ENCODE measurements at regions not wholly inside any gene's neighbourhood (a gene's known extent, or its start where the extent isn't known, plus 50 kb on each side); places are given as distances from the start of the nearest gene placed in this dataset.

DNA sequence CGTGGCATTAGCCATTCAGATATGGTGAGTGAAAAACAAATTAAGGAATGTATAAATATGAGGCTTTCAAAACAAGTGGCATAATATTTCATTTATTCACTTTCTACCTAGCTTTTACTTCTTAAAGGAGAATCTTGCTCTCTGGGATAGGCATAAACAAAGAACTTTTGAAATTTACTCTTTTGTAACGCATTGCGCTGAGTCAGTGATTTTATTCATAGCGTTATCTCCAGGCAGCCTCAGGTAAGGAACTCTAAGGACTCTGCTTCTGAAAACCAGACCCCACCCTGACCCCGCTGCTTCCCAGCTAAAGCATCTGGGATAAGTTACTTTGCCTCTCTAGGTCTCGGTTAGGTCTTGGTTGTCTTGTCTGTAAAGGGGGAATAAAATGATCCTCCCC lies 234.7 kb downstream of the MYLK4 start:
- TF ChIP-seq, protein P1, sequence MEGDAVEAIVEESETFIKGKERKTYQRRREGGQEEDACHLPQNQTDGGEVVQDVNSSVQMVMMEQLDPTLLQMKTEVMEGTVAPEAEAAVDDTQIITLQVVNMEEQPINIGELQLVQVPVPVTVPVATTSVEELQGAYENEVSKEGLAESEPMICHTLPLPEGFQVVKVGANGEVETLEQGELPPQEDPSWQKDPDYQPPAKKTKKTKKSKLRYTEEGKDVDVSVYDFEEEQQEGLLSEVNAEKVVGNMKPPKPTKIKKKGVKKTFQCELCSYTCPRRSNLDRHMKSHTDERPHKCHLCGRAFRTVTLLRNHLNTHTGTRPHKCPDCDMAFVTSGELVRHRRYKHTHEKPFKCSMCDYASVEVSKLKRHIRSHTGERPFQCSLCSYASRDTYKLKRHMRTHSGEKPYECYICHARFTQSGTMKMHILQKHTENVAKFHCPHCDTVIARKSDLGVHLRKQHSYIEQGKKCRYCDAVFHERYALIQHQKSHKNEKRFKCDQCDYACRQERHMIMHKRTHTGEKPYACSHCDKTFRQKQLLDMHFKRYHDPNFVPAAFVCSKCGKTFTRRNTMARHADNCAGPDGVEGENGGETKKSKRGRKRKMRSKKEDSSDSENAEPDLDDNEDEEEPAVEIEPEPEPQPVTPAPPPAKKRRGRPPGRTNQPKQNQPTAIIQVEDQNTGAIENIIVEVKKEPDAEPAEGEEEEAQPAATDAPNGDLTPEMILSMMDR (IDR thresholded peaks at IDR 0.05; ENCODE audit: control insufficient read depth, extremely low read depth, insufficient read depth) = no peak
- DNase-seq (ENCODE audit: low read depth) = no peak
- H3K4me3 ChIP-seq (ENCODE audit: low read depth, low read length) = no peak overlapping the region

DNA sequence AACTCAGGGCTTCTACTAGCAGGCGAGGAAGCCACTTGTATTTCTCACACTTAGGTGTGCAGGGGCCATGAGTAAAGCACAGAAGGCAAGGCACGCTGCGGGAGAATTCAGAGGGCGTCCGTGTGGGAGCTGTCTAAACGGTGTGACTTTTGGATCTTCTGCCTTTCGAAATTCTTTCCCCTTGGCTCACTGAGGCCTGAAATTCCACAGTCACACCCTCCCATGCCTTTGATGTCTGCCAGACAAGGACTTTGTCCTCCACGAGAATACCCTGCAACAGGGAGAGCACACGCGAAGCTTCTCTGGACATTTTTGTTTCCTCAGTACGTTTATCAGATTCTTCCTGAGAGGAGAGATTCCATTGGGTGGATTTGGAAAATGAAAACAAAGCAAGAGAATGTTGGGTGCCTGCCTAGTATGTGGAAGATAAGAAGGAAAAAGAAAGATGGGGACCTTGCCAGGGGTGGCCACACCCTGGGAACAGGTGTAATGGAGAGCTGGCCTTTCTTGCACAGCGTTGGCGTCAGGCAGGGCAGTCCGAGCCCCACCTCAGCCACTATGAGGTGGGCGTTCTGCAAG lies 235.7 kb downstream of the MYLK4 start:
- TF ChIP-seq, protein P1 (IDR thresholded peaks at IDR 0.05; ENCODE audit: control insufficient read depth, extremely low read depth, insufficient read depth) = no peak
- no peak for DNase-seq (ENCODE audit: low read depth)
- H3K4me3 ChIP-seq (ENCODE audit: low read depth, low read length) = no peak overlapping the region

DNA sequence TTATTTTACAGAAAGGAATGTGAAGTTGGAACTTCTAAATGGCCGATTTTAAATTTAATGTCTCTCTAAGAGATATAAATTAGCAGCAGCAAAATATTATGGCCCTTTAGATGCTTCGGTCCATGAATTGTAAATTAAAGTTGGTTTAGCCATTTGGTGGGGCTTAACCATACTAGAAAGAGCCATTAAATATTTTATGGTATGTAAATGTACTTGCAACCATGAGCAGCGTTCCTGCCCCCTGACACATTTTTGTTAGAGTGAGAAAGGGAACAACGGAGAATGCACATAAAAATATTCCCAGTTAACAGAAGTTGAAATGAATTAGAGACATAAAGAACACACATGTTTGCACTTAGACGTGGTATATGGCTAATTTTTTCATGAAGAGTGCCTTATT lies 237.9 kb downstream of the MYLK4 start:
- DNase-seq (ENCODE audit: low read depth) = no peak
- no peak overlapping the region for H3K4me3 ChIP-seq (ENCODE audit: low read depth, low read length)
- TF ChIP-seq, protein P1 (IDR thresholded peaks at IDR 0.05; ENCODE audit: control insufficient read depth, extremely low read depth, insufficient read depth) = no peak

DNA sequence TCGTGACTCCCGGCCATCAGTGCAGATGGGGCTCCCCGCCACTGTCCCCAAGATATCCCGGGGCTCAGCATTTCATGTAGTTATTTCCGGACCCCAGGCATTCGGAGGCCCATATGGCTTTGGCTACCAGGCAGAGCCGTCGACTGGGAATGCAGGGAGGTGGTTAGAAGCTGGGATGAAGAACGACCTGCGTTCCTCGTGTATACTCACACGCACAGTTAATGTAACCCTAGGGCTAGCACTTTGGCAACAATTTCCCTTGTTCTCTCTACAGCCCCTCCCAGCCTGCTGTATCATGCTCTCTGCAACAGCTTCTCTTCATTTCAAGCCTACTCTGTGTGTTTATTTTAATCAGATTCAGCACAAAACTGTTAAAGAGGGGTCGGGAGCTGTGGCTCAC lies 240.4 kb downstream of the MYLK4 start:
- no peak overlapping the region for H3K4me3 ChIP-seq (ENCODE audit: low read depth, low read length)
- DNase-seq (ENCODE audit: low read depth) = no peak
- TF ChIP-seq, protein P1 (IDR thresholded peaks at IDR 0.05; ENCODE audit: control insufficient read depth, extremely low read depth, insufficient read depth) = no peak

DNA sequence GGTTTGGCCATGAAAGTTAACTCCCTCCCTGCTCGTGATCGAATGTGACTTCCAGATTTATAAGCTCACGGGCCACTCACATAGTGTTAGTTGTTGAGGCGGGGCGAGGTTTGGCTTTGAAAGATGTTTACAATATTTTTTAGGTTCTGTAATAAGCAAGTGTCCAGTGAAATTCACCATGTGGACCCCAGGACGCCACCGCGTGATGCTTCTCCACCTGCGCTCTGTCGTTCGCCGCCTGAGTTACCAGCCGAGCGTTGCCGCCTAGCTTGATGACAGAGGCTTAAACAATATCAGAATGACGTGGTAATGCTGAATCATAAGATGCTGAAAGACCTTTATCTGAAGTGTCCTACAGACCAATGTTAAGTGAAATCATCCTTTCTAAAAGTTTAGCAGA lies 241.0 kb downstream of the MYLK4 start:
- no peak for DNase-seq (ENCODE audit: low read depth)
- no peak overlapping the region for H3K4me3 ChIP-seq (ENCODE audit: low read depth, low read length)
- TF ChIP-seq, protein P1 (IDR thresholded peaks at IDR 0.05; ENCODE audit: control insufficient read depth, extremely low read depth, insufficient read depth) = no peak

DNA sequence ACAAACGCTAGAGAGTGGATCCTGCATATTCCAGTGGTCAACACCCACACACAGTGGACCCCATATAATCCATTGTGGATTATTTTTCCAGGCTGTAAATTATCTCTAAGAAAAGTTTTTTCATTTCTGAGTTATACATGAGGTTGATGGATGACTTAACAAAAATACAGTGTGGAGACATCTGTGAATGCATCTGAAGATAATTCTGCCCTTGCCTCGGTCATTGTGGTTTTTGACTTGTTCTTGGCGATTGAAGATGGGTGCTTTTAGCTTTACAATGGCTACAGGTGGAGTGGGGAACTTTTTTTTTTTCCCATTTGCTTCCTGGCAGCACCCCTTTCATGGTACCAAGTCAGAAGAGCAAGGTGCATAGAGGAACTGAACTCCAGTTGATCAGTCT lies 242.7 kb downstream of the MYLK4 start:
- DNase-seq (ENCODE audit: low read depth) = no peak
- no peak overlapping the region for H3K4me3 ChIP-seq (ENCODE audit: low read depth, low read length)
- TF ChIP-seq, protein P1 (IDR thresholded peaks at IDR 0.05; ENCODE audit: control insufficient read depth, extremely low read depth, insufficient read depth) = no peak

DNA sequence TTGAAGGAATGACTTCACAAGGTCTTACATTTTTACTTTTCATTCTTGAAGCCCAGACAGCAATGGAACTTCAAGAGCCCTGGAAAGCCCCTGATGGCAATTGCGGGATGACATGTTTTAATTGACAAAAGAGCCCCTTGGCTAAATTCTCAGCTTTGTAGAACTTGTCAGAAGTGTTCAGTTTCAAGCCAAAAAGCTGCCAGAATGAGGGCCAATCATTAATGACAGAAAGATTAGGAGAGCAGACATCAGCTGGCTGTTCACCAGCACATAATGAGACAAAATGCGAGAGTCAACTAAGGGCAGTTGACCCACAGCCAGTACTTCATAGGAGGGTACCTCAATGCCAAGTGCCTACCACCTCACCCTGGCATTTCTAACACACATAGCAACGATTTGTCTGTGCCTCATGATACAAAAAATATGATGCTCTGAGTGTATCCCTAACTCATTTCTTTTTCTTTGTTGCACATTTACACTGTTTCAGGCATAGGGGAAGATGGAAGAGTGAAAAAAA lies 243.1 kb downstream of the MYLK4 start:
- TF ChIP-seq, protein P1 (IDR thresholded peaks at IDR 0.05; ENCODE audit: control insufficient read depth, extremely low read depth, insufficient read depth) = no peak
- DNase-seq (ENCODE audit: low read depth) = no peak
- no peak overlapping the region for H3K4me3 ChIP-seq (ENCODE audit: low read depth, low read length)

All from LNCaP clone FGC (cell line).